ENCODE measurements at regions not wholly inside any gene's neighbourhood (a gene's known extent, or its start where the extent isn't known, plus 50 kb on each side); places are given as distances from the start of the nearest gene placed in this dataset.
"Not testable (repeated sequence)": the region's sequence is repeated elsewhere in the genome, so short reads cannot be mapped to it uniquely, and the experiment has no call there.

- DNase-seq (ENCODE audit: extremely low read depth, low read depth, low spot score), result no peak
Observed at GRCh38 chr4:81746071-81746470, 274.4 kb upstream of the RASGEF1B start.

GRCh38 chr4:81745050-81745449, 273.3 kb upstream of the RASGEF1B start:
- no peak for DNase-seq (ENCODE audit: extremely low read depth, low read depth, low spot score)

- DNase-seq (ENCODE audit: extremely low read depth, low read depth, low spot score), result no peak
Observed at GRCh38 chr4:81743731-81744435, 272.2 kb upstream of the RASGEF1B start.

- DNase-seq (ENCODE audit: extremely low read depth, low read depth, low spot score), result no peak
Observed at GRCh38 chr4:81740487-81740886, 268.8 kb upstream of the RASGEF1B start.

- no peak for DNase-seq (ENCODE audit: extremely low read depth, low read depth, low spot score)
Observed at GRCh38 chr4:81738891-81739290, 267.2 kb upstream of the RASGEF1B start.

- DNase-seq (ENCODE audit: extremely low read depth, low read depth, low spot score), result no peak
Observed at GRCh38 chr4:81737865-81738559, 266.3 kb upstream of the RASGEF1B start.

GRCh38 chr4:81736324-81736723, 264.6 kb upstream of the RASGEF1B start:
- DNase-seq (ENCODE audit: extremely low read depth, low read depth, low spot score), result no peak

- DNase-seq (ENCODE audit: extremely low read depth, low read depth, low spot score), result no peak
Observed at GRCh38 chr4:81732980-81733379, 261.3 kb upstream of the RASGEF1B start.

GRCh38 chr4:81724925-81725329, 253.2 kb upstream of the RASGEF1B start:
- DNase-seq (ENCODE audit: extremely low read depth, low read depth, low spot score), result no peak

- no peak for DNase-seq (ENCODE audit: extremely low read depth, low read depth, low spot score)
Observed at GRCh38 chr4:81723927-81724587, 252.3 kb upstream of the RASGEF1B start.

- no peak for DNase-seq (ENCODE audit: extremely low read depth, low read depth, low spot score)
Observed at GRCh38 chr4:81723019-81723884, 251.5 kb upstream of the RASGEF1B start.

- DNase-seq (ENCODE audit: extremely low read depth, low read depth, low spot score), result no peak
Observed at GRCh38 chr4:81722290-81722851, 250.7 kb upstream of the RASGEF1B start.

- DNase-seq (ENCODE audit: extremely low read depth, low read depth, low spot score), result no peak
Observed at GRCh38 chr4:81715757-81716156, 244.1 kb upstream of the RASGEF1B start.

- DNase-seq (ENCODE audit: extremely low read depth, low read depth, low spot score), result not testable (repeated sequence)
Observed at GRCh38 chr4:81715357-81715756, 243.7 kb upstream of the RASGEF1B start.

- DNase-seq (ENCODE audit: extremely low read depth, low read depth, low spot score), result no peak
Observed at GRCh38 chr4:81714291-81714690, 242.6 kb upstream of the RASGEF1B start.

GRCh38 chr4:81712714-81713113, 241.0 kb upstream of the RASGEF1B start:
- DNase-seq (ENCODE audit: extremely low read depth, low read depth, low spot score), result no peak

- DNase-seq (ENCODE audit: extremely low read depth, low read depth, low spot score), result no peak
Observed at GRCh38 chr4:81704461-81704860, 232.8 kb upstream of the RASGEF1B start.

- no peak for DNase-seq (ENCODE audit: extremely low read depth, low read depth, low spot score)
Observed at GRCh38 chr4:81700189-81700588, 228.5 kb upstream of the RASGEF1B start.

- DNase-seq (ENCODE audit: extremely low read depth, low read depth, low spot score), result no peak
Observed at GRCh38 chr4:81698538-81699296, 227.0 kb upstream of the RASGEF1B start.

Data from glomerular endothelial cell (primary cell).